ENCODE measurements at regions not wholly inside any gene's neighbourhood (a gene's known extent, or its start where the extent isn't known, plus 50 kb on each side); places are given as distances from the start of the nearest gene placed in this dataset.
"Not testable (repeated sequence)": the region's sequence is repeated elsewhere in the genome, so short reads cannot be mapped to it uniquely, and the experiment has no call there.

DNA sequence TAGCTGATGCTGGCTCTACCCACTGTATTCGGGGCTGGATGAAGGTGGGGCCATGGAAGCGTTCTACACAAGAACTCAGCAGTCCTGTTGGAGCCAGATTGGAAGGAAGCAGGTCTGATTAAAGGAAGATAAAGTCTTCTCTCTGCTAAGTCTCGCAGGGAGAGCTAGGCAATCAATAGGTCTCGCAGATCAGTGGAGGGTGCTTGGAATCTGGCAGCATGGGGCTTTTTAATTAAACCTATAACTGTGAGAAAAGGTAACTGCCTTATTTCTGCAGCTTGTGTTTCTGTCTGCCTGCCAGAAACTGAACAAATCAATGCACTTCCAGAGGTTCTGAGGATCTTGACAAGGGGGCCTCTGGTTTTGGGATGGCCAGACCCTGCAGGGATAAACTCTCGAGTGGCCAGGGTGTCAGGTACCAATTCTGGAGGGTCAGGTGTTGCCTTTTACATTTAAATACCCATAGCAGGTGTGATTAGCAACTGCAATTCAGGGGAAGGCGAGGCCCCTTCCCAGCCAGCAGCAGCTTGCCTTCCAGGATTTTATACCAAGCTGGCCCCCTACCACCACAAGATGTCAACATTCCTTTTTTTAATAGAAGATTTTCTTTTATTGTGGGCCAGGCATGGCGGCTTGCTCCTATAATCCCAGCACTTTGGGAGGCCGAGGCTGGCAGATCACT lies 228.6 kb downstream of the NPIPA7 start:
- H3K27me3 ChIP-seq (ENCODE audit: low read length); H3K36me3 ChIP-seq (ENCODE audit: low read length); H2AFZ ChIP-seq (ENCODE audit: low read depth, low read length, severe bottlenecking); H3K4me3 ChIP-seq (ENCODE audit: insufficient read depth, low read length, poor library complexity, severe bottlenecking); H3K79me2 ChIP-seq (ENCODE audit: insufficient read depth, low read length); H3K9me2 ChIP-seq (replicated peaks; ENCODE audit: insufficient read depth, low read length); H4K20me1 ChIP-seq (ENCODE audit: low read depth, low read length); H3K9me3 ChIP-seq (ENCODE audit: insufficient read depth, low read length); H3K4me2 ChIP-seq (ENCODE audit: low read depth, low read length, poor library complexity, severe bottlenecking); H3K9ac ChIP-seq (ENCODE audit: low read length); H3F3A ChIP-seq (ENCODE audit: insufficient read depth); H3K27ac ChIP-seq (ENCODE audit: low read depth, low read length): not testable (repeated sequence)

DNA sequence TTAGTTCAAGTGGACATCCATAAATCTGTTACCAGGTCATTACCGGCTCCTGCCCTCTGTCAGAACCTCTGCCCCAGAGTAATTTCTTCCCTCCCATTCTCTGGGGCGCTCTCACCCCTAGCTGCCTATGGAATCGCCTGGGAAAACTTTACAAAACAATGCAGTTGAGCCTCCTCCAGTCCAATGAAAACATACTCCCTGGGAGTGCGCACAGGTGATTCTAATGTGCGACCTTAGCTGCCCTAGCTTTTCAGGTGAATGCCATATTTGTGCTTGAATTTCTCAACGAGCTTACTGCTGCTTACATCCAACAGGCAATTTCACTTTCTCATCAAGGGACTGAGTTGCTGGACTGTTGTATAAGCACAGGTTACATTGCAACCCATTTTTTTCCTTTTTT lies 230.7 kb downstream of the NPIPA7 start:
- H3K27ac ChIP-seq (ENCODE audit: low read depth, low read length); H3K79me2 ChIP-seq (ENCODE audit: insufficient read depth, low read length); H4K20me1 ChIP-seq (ENCODE audit: low read depth, low read length): not testable (repeated sequence)

DNA sequence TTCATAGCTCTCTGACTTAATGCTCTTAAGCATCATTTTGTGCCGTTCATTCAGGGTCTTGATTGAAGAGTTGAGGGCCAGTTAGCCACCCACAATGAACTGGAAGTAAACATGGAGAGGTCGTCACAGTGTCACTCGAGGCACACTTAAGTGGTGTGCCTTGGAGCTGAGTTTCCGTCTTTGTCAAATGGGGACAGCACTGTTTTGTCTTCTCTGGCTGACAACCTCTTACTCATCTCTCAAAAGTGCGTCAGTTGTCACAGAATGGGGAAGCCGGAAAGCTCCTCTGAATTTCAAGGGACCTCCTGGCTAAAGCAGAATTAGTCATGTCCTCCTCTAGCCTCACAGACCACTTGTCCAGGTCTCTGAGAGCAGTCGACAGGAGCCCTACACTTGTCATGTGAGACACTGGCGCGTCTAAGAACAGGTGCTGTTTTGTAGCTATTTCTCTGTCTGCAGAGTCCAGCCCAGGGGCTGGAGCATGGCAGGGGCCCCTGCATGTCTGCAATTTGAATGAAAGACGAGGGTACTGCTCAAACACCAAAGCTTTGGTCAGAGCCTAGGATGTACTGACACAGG lies 231.5 kb downstream of the NPIPA7 start:
- not testable (repeated sequence) for H3K9ac ChIP-seq (ENCODE audit: low read length); H3F3A ChIP-seq (ENCODE audit: insufficient read depth); H3K36me3 ChIP-seq (ENCODE audit: low read length); H3K27me3 ChIP-seq (ENCODE audit: low read length); H3K79me2 ChIP-seq (ENCODE audit: insufficient read depth, low read length); H3K4me2 ChIP-seq (ENCODE audit: low read depth, low read length, poor library complexity, severe bottlenecking); H4K20me1 ChIP-seq (ENCODE audit: low read depth, low read length); H3K27ac ChIP-seq (ENCODE audit: low read depth, low read length); H2AFZ ChIP-seq (ENCODE audit: low read depth, low read length, severe bottlenecking); H3K9me2 ChIP-seq (replicated peaks; ENCODE audit: insufficient read depth, low read length); H3K4me3 ChIP-seq (ENCODE audit: insufficient read depth, low read length, poor library complexity, severe bottlenecking); H3K9me3 ChIP-seq (ENCODE audit: insufficient read depth, low read length)

More for the DNA sequence above, 230.7 kb downstream of the NPIPA7 start:
- not testable (repeated sequence) for H2AFZ ChIP-seq (ENCODE audit: low read depth, low read length, severe bottlenecking); H3F3A ChIP-seq (ENCODE audit: insufficient read depth); H3K9ac ChIP-seq (ENCODE audit: low read length); H3K9me2 ChIP-seq (replicated peaks; ENCODE audit: insufficient read depth, low read length); H3K9me3 ChIP-seq (ENCODE audit: insufficient read depth, low read length); H3K36me3 ChIP-seq (ENCODE audit: low read length); H3K4me3 ChIP-seq (ENCODE audit: insufficient read depth, low read length, poor library complexity, severe bottlenecking); H3K27me3 ChIP-seq (ENCODE audit: low read length); H3K4me2 ChIP-seq (ENCODE audit: low read depth, low read length, poor library complexity, severe bottlenecking)

- H2AFZ ChIP-seq (ENCODE audit: low read depth, low read length, severe bottlenecking); H3K4me3 ChIP-seq (ENCODE audit: insufficient read depth, low read length, poor library complexity, severe bottlenecking); H3K79me2 ChIP-seq (ENCODE audit: insufficient read depth, low read length); H3K9me2 ChIP-seq (replicated peaks; ENCODE audit: insufficient read depth, low read length); H3K27ac ChIP-seq (ENCODE audit: low read depth, low read length); H4K20me1 ChIP-seq (ENCODE audit: low read depth, low read length); H3K36me3 ChIP-seq (ENCODE audit: low read length); H3K9ac ChIP-seq (ENCODE audit: low read length); H3F3A ChIP-seq (ENCODE audit: insufficient read depth); H3K4me2 ChIP-seq (ENCODE audit: low read depth, low read length, poor library complexity, severe bottlenecking); H3K9me3 ChIP-seq (ENCODE audit: insufficient read depth, low read length); H3K27me3 ChIP-seq (ENCODE audit: low read length): not testable (repeated sequence)
These were observed 234.3 kb downstream of the NPIPA7 start for GRCh38 chr16:16613212-16613611.

GRCh38 chr16:16614484-16614883 lies 235.5 kb downstream of the NPIPA7 start:
- not testable (repeated sequence) for H3K9me3 ChIP-seq (ENCODE audit: insufficient read depth, low read length); H3K9me2 ChIP-seq (replicated peaks; ENCODE audit: insufficient read depth, low read length); H3K27me3 ChIP-seq (ENCODE audit: low read length); H3K4me3 ChIP-seq (ENCODE audit: insufficient read depth, low read length, poor library complexity, severe bottlenecking); H3K27ac ChIP-seq (ENCODE audit: low read depth, low read length); H3K79me2 ChIP-seq (ENCODE audit: insufficient read depth, low read length); H3K36me3 ChIP-seq (ENCODE audit: low read length); H3F3A ChIP-seq (ENCODE audit: insufficient read depth); H3K9ac ChIP-seq (ENCODE audit: low read length); H4K20me1 ChIP-seq (ENCODE audit: low read depth, low read length); H2AFZ ChIP-seq (ENCODE audit: low read depth, low read length, severe bottlenecking); H3K4me2 ChIP-seq (ENCODE audit: low read depth, low read length, poor library complexity, severe bottlenecking)

DNA sequence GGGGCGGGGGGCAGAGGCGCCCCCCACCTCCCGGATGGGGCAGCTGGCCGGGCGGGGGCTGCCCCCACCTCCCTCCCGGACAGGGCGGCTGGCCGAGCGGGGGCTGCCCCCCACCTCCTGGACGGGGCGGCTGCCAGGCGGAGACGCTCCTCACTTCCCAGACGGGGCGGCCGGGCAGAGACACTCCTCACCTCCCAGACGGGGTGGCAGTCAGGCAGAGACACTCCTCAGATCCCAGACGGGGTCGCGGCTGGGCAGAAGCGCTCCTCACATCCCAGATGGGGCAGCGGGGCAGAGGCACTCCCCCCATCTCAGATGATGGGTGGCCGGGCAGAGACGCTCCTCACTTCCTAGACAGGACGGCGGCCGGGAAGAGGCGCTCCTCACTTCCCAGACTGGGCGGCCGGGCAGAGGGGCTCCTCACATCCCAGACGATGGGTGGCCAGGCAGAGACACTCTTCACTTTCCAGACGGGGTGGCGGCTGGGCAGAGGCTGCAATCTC lies 240.1 kb downstream of the NPIPA7 start:
- not testable (repeated sequence) for H3K27ac ChIP-seq (ENCODE audit: low read depth, low read length); H3K27me3 ChIP-seq (ENCODE audit: low read length); H3K9me3 ChIP-seq (ENCODE audit: insufficient read depth, low read length); H4K20me1 ChIP-seq (ENCODE audit: low read depth, low read length); H3K79me2 ChIP-seq (ENCODE audit: insufficient read depth, low read length); H3K9ac ChIP-seq (ENCODE audit: low read length); H3F3A ChIP-seq (ENCODE audit: insufficient read depth); H3K36me3 ChIP-seq (ENCODE audit: low read length); H3K9me2 ChIP-seq (replicated peaks; ENCODE audit: insufficient read depth, low read length); H3K4me3 ChIP-seq (ENCODE audit: insufficient read depth, low read length, poor library complexity, severe bottlenecking); H3K4me2 ChIP-seq (ENCODE audit: low read depth, low read length, poor library complexity, severe bottlenecking); H2AFZ ChIP-seq (ENCODE audit: low read depth, low read length, severe bottlenecking)

- not testable (repeated sequence) for H3K36me3 ChIP-seq (ENCODE audit: low read length); H3K4me2 ChIP-seq (ENCODE audit: low read depth, low read length, poor library complexity, severe bottlenecking); H3K9me2 ChIP-seq (replicated peaks; ENCODE audit: insufficient read depth, low read length); H3F3A ChIP-seq (ENCODE audit: insufficient read depth); H3K27ac ChIP-seq (ENCODE audit: low read depth, low read length); H2AFZ ChIP-seq (ENCODE audit: low read depth, low read length, severe bottlenecking); H4K20me1 ChIP-seq (ENCODE audit: low read depth, low read length); H3K27me3 ChIP-seq (ENCODE audit: low read length); H3K9ac ChIP-seq (ENCODE audit: low read length); H3K9me3 ChIP-seq (ENCODE audit: insufficient read depth, low read length); H3K79me2 ChIP-seq (ENCODE audit: insufficient read depth, low read length); H3K4me3 ChIP-seq (ENCODE audit: insufficient read depth, low read length, poor library complexity, severe bottlenecking)
These were observed 245.4 kb downstream of the NPIPA7 start for GRCh38 chr16:16624367-16624766.

DNA sequence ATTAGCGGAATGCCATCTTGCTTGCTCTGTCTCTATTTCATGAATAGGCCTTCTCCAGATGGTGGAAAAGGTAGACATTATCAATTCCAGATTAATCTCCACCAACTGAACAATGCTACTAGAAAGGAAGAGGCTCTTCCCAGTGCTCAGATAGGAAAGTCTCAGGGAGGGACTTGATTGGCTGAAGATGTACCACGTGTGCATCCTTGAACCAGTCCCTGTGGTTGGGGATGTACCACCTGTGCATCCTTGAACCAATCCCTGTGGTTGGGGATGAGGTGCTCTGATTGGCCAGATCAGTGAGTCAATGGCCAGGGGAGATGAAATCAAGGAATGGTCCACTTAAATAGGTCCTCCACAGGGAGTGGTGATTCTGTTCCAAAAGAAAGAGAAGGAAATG lies 246.2 kb downstream of the NPIPA7 start:
- H3K9ac ChIP-seq (ENCODE audit: low read length); H3K9me2 ChIP-seq (replicated peaks; ENCODE audit: insufficient read depth, low read length); H3K79me2 ChIP-seq (ENCODE audit: insufficient read depth, low read length); H3K9me3 ChIP-seq (ENCODE audit: insufficient read depth, low read length); H3K36me3 ChIP-seq (ENCODE audit: low read length); H3K27me3 ChIP-seq (ENCODE audit: low read length); H3K4me2 ChIP-seq (ENCODE audit: low read depth, low read length, poor library complexity, severe bottlenecking); H3F3A ChIP-seq (ENCODE audit: insufficient read depth); H3K4me3 ChIP-seq (ENCODE audit: insufficient read depth, low read length, poor library complexity, severe bottlenecking); H2AFZ ChIP-seq (ENCODE audit: low read depth, low read length, severe bottlenecking); H3K27ac ChIP-seq (ENCODE audit: low read depth, low read length); H4K20me1 ChIP-seq (ENCODE audit: low read depth, low read length): not testable (repeated sequence)

Measured in SU-DHL-6 (cell line).